Gastrocnemius medialis (tissue), 4 donors: ENCODE measurements at regions not wholly inside any gene's neighbourhood (a gene's known extent, or its start where the extent isn't known, plus 50 kb on each side); places are given as distances from the start of the nearest gene placed in this dataset.

Experiments
- ATAC-seq, 2 donors: fragments of 150-250 bp; one replicate each; pipeline ENCODE4 v1.9.1; 2016
- DNase-seq, 2 donors: peaks; one replicate each; pipeline ENCODE4 v3.0.0-alpha.2; 2019
- H3K27ac ChIP-seq, 4 donors: fragments of 200-600 bp; sonication (generic); 1 replicate in 1 of 4; 2 replicates in 3 of 4; pipeline ENCODE4 v1.5.1; 2016 to 2018; ENCODE audit warnings: mild to moderate bottlenecking in 2 of 4, moderate library complexity in 1 of 4
- H3K27me3 ChIP-seq, 3 donors: fragments of 200-600 bp; sonication (generic) in 2 of 3; 1 replicate in 1 of 3; 2 replicates in 2 of 3; pipeline versions ENCODE4 v1.5.1 to v1.6.0; 2016 to 2019; ENCODE audit warnings: mild to moderate bottlenecking in 1 of 3, moderate library complexity in 1 of 3
- H3K36me3 ChIP-seq, 2 donors: fragments of 200-600 bp; sonication (generic) in 1 of 2; one replicate each; pipeline ENCODE4 v1.5.1; 2017 to 2018
- H3K4me1 ChIP-seq, 2 donors: fragments of 200-600 bp; sonication (generic) in 1 of 2; one replicate each; pipeline ENCODE4 v1.5.1; 2016 to 2017; ENCODE audit warnings: mild to moderate bottlenecking in 2 of 2
- H3K4me3 ChIP-seq, 4 donors: fragments of 200-600 bp; sonication (generic) in 3 of 4; 1 replicate in 1 of 4; 2 replicates in 3 of 4; pipeline ENCODE4 v1.5.1; 2016 to 2019; ENCODE audit warnings: mild to moderate bottlenecking in 2 of 4
- H3K9me3 ChIP-seq, 3 donors: fragments of 200-600 bp; sonication (generic) in 2 of 3; 1 replicate in 1 of 3; 2 replicates in 2 of 3; pipeline ENCODE4 v1.5.1; 2016 to 2019
- CTCF ChIP-seq, 5 experiments: fragments of 450-650 bp in 3 of 5; fragments of 200-600 bp in 2 of 5; sonication (generic) in 2 of 5; IDR thresholded peaks in 4 of 5; conservative IDR thresholded peaks in 1 of 5; 1 replicate in 4 of 5; 2 replicates in 1 of 5; pipeline ENCODE4 v1.5.1; 2016 to 2019; ENCODE audit warnings: antibody characterized with exemption in 5 of 5, mild to moderate bottlenecking in 3 of 5, moderate library complexity in 3 of 5
- POLR2A ChIP-seq, 2 donors: fragments of 450-650 bp; IDR thresholded peaks; one replicate each; pipeline ENCODE4 v1.6.1; 2017; ENCODE audit warnings: antibody characterized with exemption in 2 of 2, mild to moderate bottlenecking in 2 of 2, moderate library complexity in 2 of 2
- in situ Hi-C, 4 donors: fragments of 200-750 bp; cut with MboI; loops; one replicate each; pipeline versions ENCODE4 v1.15.0 to v1.8.0; 2017; ENCODE audit warnings: low sequenced_read_pairs in 4 of 4
- intact Hi-C: fragments of 100-400 bp; cut with DNase I; formaldehyde crosslinking; loops from one replicate; pipeline ENCODE4 v1.15.1; 2023; ENCODE audit warnings: low total_unique reads

- H3K9me3 ChIP-seq: no peaks in the 10 kb centered on the region
- TF ChIP-seq CTCF (IDR thresholded peaks at IDR 0.05 in 4 of 5, conservative IDR thresholded peaks at IDR 0.05 in 1 of 5): no peak
- no peak for TF ChIP-seq POLR2A (IDR thresholded peaks at IDR 0.05)
- no peak overlapping the region for H3K27ac ChIP-seq
- in situ Hi-C loops: no loop called here
- no peaks in the 10 kb centered on the region for H3K36me3 ChIP-seq
- DNase-seq (no peak), ATAC-seq (no peak)
- intact Hi-C loops: no loop called here
- no peaks in the 10 kb centered on the region for H3K4me1 ChIP-seq
- no peaks in the 10 kb centered on the region for H3K27me3 ChIP-seq
- no peak overlapping the region for H3K4me3 ChIP-seq
Observed at GRCh38 chr16:74123826-74124225, 172.8 kb upstream of the PSMD7 start.

- H3K4me1 ChIP-seq: no peaks in the 10 kb centered on the region
- TF ChIP-seq POLR2A (IDR thresholded peaks at IDR 0.05): no peak
- TF ChIP-seq CTCF (IDR thresholded peaks at IDR 0.05 in 4 of 5, conservative IDR thresholded peaks at IDR 0.05 in 1 of 5): no peak
- ATAC-seq: no peak
- H3K27me3 ChIP-seq: no peaks in the 10 kb centered on the region
- in situ Hi-C loops: no loop called here
- H3K9me3 ChIP-seq: no peaks in the 10 kb centered on the region
- H3K4me3 ChIP-seq: no peak overlapping the region
- no peak for DNase-seq
- H3K36me3 ChIP-seq: no peaks in the 10 kb centered on the region
- H3K27ac ChIP-seq: no peak overlapping the region
- intact Hi-C loops: no loop called here
Observed at GRCh38 chr16:74123195-74123594, 173.4 kb upstream of the PSMD7 start.

DNA sequence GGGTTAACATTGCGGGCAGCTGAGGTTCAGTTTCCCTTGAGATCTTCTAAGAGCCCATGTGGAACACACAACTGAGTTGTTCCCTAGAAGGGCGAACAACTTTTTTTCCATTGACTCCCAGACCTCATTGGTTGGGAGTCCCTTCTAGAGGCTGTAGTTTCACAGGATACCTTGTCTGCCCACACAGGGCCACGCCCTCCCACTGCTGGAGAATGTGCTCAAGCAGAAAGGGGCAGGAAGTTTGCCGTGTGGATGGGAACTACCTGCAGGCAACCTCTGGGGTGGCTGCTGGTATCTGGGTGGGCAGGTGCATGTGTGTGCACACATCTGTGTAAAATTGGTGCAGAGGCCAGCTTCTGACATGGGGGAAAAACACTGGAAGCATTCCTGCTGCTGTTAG is 178.8 kb upstream of the PSMD7 start:
- no peak overlapping the region for H3K4me3 ChIP-seq
- no peaks in the 10 kb centered on the region for H3K36me3 ChIP-seq
- DNase-seq (no peak), ATAC-seq (no peak)
- no peak for TF ChIP-seq POLR2A (IDR thresholded peaks at IDR 0.05)
- no peak for TF ChIP-seq CTCF (IDR thresholded peaks at IDR 0.05 in 4 of 5, conservative IDR thresholded peaks at IDR 0.05 in 1 of 5)
- in situ Hi-C loops: no loop called here
- H3K27ac ChIP-seq: no peak overlapping the region
- no peaks in the 10 kb centered on the region for H3K27me3 ChIP-seq
- no peaks in the 10 kb centered on the region for H3K4me1 ChIP-seq
- no peaks in the 10 kb centered on the region for H3K9me3 ChIP-seq
- intact Hi-C loops: no loop called here

GRCh38 chr16:74113545-74113944 is 183.1 kb upstream of the PSMD7 start:
- TF ChIP-seq POLR2A (IDR thresholded peaks at IDR 0.05) (no peak), CTCF (IDR thresholded peaks at IDR 0.05 in 4 of 5, conservative IDR thresholded peaks at IDR 0.05 in 1 of 5) (no peak)
- ATAC-seq: no peak
- intact Hi-C loops (no loop called here), in situ Hi-C loops (no loop called here)
- no peaks in the 10 kb centered on the region for H3K9me3 ChIP-seq
- H3K4me1 ChIP-seq: no peaks in the 10 kb centered on the region
- no peaks in the 10 kb centered on the region for H3K27me3 ChIP-seq
- no peak for DNase-seq
- H3K36me3 ChIP-seq: no peaks in the 10 kb centered on the region
- H3K4me3 ChIP-seq: no peak overlapping the region
- H3K27ac ChIP-seq: no peak overlapping the region

DNA sequence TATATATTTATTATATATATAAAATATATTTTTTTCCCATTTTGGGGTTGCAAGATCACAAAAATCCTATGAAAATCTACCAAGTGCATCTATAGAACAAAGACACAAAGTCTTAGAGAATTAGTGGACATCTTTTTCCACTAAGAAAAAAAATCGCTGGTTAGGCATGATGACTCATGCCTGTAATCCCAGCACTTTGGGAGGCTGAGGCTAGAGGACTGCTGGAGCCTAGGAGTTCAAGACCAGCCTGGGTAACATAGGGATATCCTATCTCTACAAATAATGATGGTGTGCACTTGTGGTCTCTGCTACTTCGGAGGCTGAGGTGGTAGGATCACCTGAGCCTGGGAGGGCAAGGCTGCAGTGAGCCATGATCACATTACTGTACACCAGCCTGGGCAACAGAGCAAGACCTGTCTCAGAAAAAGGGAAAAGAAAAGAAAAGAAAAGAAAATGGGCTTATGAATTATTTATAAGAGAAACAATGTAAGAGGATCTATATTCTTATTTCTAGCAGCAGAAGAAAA is 185.1 kb upstream of the PSMD7 start:
- Histone ChIP-seq H3K27ac (no peak overlapping the region), H3K4me1 (no peaks in the 10 kb centered on the region), H3K27me3 (no peaks in the 10 kb centered on the region), H3K9me3 (no peaks in the 10 kb centered on the region), H3K36me3 (no peaks in the 10 kb centered on the region), H3K4me3 (no peak overlapping the region)
- in situ Hi-C loops: no loop called here
- intact Hi-C loops: no loop called here
- no peak for DNase-seq
- ATAC-seq: no peak
- TF ChIP-seq CTCF (IDR thresholded peaks at IDR 0.05 in 4 of 5, conservative IDR thresholded peaks at IDR 0.05 in 1 of 5) (no peak), POLR2A (IDR thresholded peaks at IDR 0.05) (no peak)
